Heart right ventricle (tissue), 16 donors: ENCODE measurements at regions not wholly inside any gene's neighbourhood (a gene's known extent, or its start where the extent isn't known, plus 50 kb on each side); places are given as distances from the start of the nearest gene placed in this dataset.

Experiments used
- ATAC-seq, 8 donors: fragments of 200-7000 bp; cut with Tn5 transposase; one replicate each; pipeline ENCODE4 v1.9.1; 2020; ENCODE audit warnings: mild to moderate bottlenecking in 8 of 8, moderate library complexity in 8 of 8, moderate number of reproducible peaks in 1 of 8
- DNase-seq, 2 donors: peaks; one replicate each; pipeline ENCODE4 v3.0.0-alpha.2; 2020
- H3K27ac ChIP-seq, 10 donors: fragments of 200-600 bp; sonication (generic) in 2 of 10; one replicate each; pipeline versions ENCODE4 v1.5.0 to v1.8.0; 2020 to 2022; ENCODE audit warnings: mild to moderate bottlenecking in 3 of 10
- H3K27me3 ChIP-seq, 7 donors: fragments of 200-600 bp; one replicate each; pipeline ENCODE4 v1.8.0; 2021 to 2022; ENCODE audit warnings: mild to moderate bottlenecking in 2 of 7
- H3K36me3 ChIP-seq, 9 donors: fragments of 200-600 bp; sonication (generic) in 1 of 9; one replicate each; pipeline versions ENCODE4 v1.5.0 to v1.8.0; 2020 to 2022; ENCODE audit warnings: mild to moderate bottlenecking in 2 of 9
- H3K4me1 ChIP-seq, 9 donors: fragments of 200-600 bp; sonication (generic) in 1 of 9; one replicate each; pipeline versions ENCODE4 v1.5.0 to v1.8.0; 2020 to 2022; ENCODE audit warnings: mild to moderate bottlenecking in 4 of 9
- H3K4me3 ChIP-seq, 10 donors: fragments of 200-600 bp; sonication (generic) in 2 of 10; one replicate each; pipeline versions ENCODE4 v1.5.0 to v1.8.0; 2020 to 2022; ENCODE audit warnings: mild to moderate bottlenecking in 7 of 10, moderate library complexity in 2 of 10
- H3K9me3 ChIP-seq, 11 donors: fragments of 200-600 bp in 10 of 11; sonication (generic) in 2 of 11; one replicate each; pipeline versions ENCODE4 v1.5.0 to v1.8.0; 2013 to 2022; ENCODE audit warnings: mild to moderate bottlenecking in 2 of 11, control low read depth in 1 of 11, moderate library complexity in 1 of 11
- CTCF ChIP-seq, 9 donors: fragments of 200-600 bp; sonication (generic) in 2 of 9; IDR thresholded peaks; one replicate each; pipeline versions ENCODE4 v1.5.0 to v1.8.0; 2021 to 2022; ENCODE audit warnings: antibody characterized with exemption in 9 of 9, mild to moderate bottlenecking in 5 of 9, moderate library complexity in 1 of 9
- WGBS, 2 donors: extraction: QIAGEN DNeasy Blood & Tissue Kit; methylation state at CpG; one replicate each; pipeline ENCODE4 v1.1.7; 2013; ENCODE audit warnings: inconsistent platforms in 1 of 2; 5-methylcytosine and 5-hydroxymethylcytosine counted together
- intact Hi-C, 10 donors: fragments of 100-400 bp; cut with DNase I; formaldehyde crosslinking; loops; one replicate each; pipeline versions ENCODE4 v1.11.1 to v1.14.2; 2022
- donor health status: Arrhythmogenic right ventricular cardiomyopathy.
- donor health status: ischemic (EF 13 %, LVEDD 7.1; RV severe dilation, severe dysfunction).
- donor health status: healthy with polysubstance abuse.
- donor health status: DM: no; HTN: yes; CAD: no.
- donor health status: DM: no; HTN: no; CAD: no.
- donor health status: ischemic (EF 25% LVEDD 6.9; RV normal size, moderate dysfunction).
- donor health status: ischemic (EF 25% LVEDD 5.7; RV mildly dilated, moderate dysfunction).
- donor health status: healthy.
- donor health status: DM: yes; HTN: yes; CAD: no.
- donor health status: Ischemic cardiomyopathy.
- donor health status: ischemic (EF 35%, LVEDD 5.7; RV mildly dilated, moderate dysfunction).
- donor health status: nonischemic (EF 11% LVEDD 7.7; RV severe dilation, severe dysfunction).
- donor health status: DM: yes; HTN: yes; CAD: no.
- donor health status: PGD.
- donor health status: ischemic (EF 29% LVEDD 5.4; RV normal size, mild dysfunction).
- donor health status: nonischemic (EF 23%, LVEDD 6.1; RV moderate dilation, normal function).

- intact Hi-C loops: no loop called here
- DNase-seq (no peak), ATAC-seq (no peak)
- Histone ChIP-seq H3K9me3 (no peaks in the 10 kb centered on the region), H3K36me3 (no peaks in the 10 kb centered on the region), H3K4me3 (no peak overlapping the region), H3K27ac (no peak overlapping the region), H3K4me1 (no peaks in the 10 kb centered on the region), H3K27me3 (peaks cover 0 to 48% (median 35%) of the 10 kb centered on the region in 7 donors)
- no peak for TF ChIP-seq CTCF (IDR thresholded peaks at IDR 0.05)
- 71 to 72% methylated on average over 13 of the region's 13 CpGs for WGBS, 2 donors
Measured at GRCh38 chr12:125249066-125249824, 184.0 kb downstream of the AACS start.

- H3K4me1 ChIP-seq: no peaks in the 10 kb centered on the region
- peaks cover 0 to 41% (median 28%) of the 10 kb centered on the region in 7 donors for H3K27me3 ChIP-seq
- ATAC-seq: no peak
- intact Hi-C loops: no loop called here
- DNase-seq: no peak
- no peak overlapping the region for H3K4me3 ChIP-seq
- H3K36me3 ChIP-seq: no peaks in the 10 kb centered on the region
- no peak overlapping the region for H3K27ac ChIP-seq
- no peak for TF ChIP-seq CTCF (IDR thresholded peaks at IDR 0.05)
- WGBS, 2 donors: 80 to 83% methylated on average over 7 of the region's 7 CpGs
- H3K9me3 ChIP-seq: no peaks in the 10 kb centered on the region
Measured at GRCh38 chr12:125249932-125250331, 184.7 kb downstream of the AACS start.

- H3K27me3 ChIP-seq: peaks cover 0 to 17% (median 2%) of the 10 kb centered on the region in 7 donors
- ATAC-seq (no peak), DNase-seq (no peak)
- H3K4me3 ChIP-seq: no peak overlapping the region
- no peaks in the 10 kb centered on the region for H3K4me1 ChIP-seq
- WGBS, 2 donors: 72 to 77% methylated on average over 4 of the region's 4 CpGs
- H3K36me3 ChIP-seq: no peaks in the 10 kb centered on the region
- intact Hi-C loops: no loop called here
- peaks cover 0 to 8% (median 0%) of the 10 kb centered on the region in 11 donors for H3K9me3 ChIP-seq
- no peak overlapping the region for H3K27ac ChIP-seq
- no peak for TF ChIP-seq CTCF (IDR thresholded peaks at IDR 0.05)
Measured at GRCh38 chr12:125254236-125254635, 189.0 kb downstream of the AACS start.

GRCh38 chr12:125254856-125255255, 189.6 kb downstream of the AACS start:
- WGBS, 2 donors: 65 to 68% methylated on average over 11 of the region's 11 CpGs
- intact Hi-C loops: no loop called here
- DNase-seq (no peak), ATAC-seq (no peak)
- H3K36me3 ChIP-seq: no peaks in the 10 kb centered on the region
- peaks cover 0 to 8% (median 0%) of the 10 kb centered on the region in 11 donors for H3K9me3 ChIP-seq
- no peak overlapping the region for H3K4me3 ChIP-seq
- no peak overlapping the region for H3K27ac ChIP-seq
- no peak for TF ChIP-seq CTCF (IDR thresholded peaks at IDR 0.05)
- peaks cover 0 to 15% (median 0%) of the 10 kb centered on the region in 7 donors for H3K27me3 ChIP-seq
- no peaks in the 10 kb centered on the region for H3K4me1 ChIP-seq
